ENCODE measurements at regions not wholly inside any gene's neighbourhood (a gene's known extent, or its start where the extent isn't known, plus 50 kb on each side); places are given as distances from the start of the nearest gene placed in this dataset.

DNA sequence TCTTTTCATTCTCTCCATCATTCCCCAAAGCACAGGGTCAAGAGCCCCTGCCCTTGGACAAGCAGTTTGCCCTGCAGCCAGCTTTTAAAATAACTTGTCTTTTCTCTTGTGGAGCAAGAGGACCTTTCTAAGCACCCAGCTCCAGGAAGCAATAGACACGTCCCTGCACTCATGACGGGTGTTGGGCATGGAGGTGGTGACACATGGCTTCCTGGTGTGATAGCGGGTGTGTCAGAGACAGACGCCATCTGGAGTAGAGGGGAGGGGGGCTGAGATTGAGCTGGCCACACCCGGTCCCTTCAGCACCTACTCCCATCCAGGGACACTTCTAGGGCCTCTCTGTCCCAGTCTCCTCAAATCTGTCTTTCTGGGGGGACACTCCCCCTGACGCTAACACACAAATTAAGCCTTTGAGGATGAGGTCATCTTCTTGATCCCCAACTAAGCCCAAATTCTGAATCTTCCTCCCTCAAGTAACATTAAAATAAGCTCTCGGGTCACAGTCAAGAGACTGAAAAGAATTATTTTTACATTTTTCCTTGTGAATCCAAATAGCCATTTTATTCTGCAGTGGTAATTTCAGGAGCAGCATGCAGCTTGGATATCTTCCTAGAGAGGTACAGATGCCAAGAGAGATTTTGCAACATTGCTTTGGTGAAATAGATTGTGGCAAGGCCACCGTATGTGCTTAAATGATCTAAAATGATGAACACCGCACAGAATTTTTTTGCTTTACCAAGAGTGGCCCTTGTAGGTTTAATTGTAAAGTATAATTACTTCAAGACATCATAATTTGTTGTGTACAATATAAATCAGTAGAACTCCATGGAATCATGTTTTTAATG lies 216.6 kb upstream of the IRX3 start:
- in situ Hi-C loops (cut with HindIII; ENCODE audit: low pct_ligation_motif_present, low sequenced_read_pairs): no loop called here
- no peak overlapping the region for H3K27ac ChIP-seq

DNA sequence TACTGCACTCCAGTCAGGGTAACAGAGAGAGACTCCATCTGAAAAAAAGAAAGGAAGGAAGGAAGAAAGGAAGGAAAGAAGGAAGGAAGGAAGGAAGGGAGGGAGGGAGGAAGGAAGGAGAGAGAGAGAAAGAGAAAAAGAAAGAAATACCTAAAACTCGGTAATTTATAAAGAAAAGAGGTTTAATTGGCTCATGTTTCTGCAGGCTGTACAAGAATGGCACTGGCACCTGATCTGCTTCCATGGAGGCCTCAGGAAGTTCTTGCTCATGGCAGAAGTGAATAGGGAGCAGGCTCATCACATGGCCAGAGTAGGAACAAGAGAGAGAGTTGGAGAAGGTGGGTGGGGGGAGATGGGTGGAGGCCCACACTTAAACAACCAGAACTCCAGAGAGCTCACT lies 215.2 kb upstream of the IRX3 start:
- in situ Hi-C loops (cut with HindIII; ENCODE audit: low pct_ligation_motif_present, low sequenced_read_pairs): no loop called here
- no peak for DNase-seq
- TF ChIP-seq, protein P1, sequence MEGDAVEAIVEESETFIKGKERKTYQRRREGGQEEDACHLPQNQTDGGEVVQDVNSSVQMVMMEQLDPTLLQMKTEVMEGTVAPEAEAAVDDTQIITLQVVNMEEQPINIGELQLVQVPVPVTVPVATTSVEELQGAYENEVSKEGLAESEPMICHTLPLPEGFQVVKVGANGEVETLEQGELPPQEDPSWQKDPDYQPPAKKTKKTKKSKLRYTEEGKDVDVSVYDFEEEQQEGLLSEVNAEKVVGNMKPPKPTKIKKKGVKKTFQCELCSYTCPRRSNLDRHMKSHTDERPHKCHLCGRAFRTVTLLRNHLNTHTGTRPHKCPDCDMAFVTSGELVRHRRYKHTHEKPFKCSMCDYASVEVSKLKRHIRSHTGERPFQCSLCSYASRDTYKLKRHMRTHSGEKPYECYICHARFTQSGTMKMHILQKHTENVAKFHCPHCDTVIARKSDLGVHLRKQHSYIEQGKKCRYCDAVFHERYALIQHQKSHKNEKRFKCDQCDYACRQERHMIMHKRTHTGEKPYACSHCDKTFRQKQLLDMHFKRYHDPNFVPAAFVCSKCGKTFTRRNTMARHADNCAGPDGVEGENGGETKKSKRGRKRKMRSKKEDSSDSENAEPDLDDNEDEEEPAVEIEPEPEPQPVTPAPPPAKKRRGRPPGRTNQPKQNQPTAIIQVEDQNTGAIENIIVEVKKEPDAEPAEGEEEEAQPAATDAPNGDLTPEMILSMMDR (IDR thresholded peaks at IDR 0.05; ENCODE audit: low read depth, low read length, missing control alignments): no peak
- Histone ChIP-seq H3K4me3 (ENCODE audit: low read depth, low read length) (no peak overlapping the region), H3K27me3 (replicated peaks) (no peaks in the 10 kb centered on the region), H3K27ac (no peak overlapping the region), H3K36me3 (replicated peaks) (no peaks in the 10 kb centered on the region)

More for the DNA sequence above, 216.6 kb upstream of the IRX3 start:
- DNase-seq: no peak
- TF ChIP-seq, protein P1 (IDR thresholded peaks at IDR 0.05; ENCODE audit: low read depth, low read length, missing control alignments): no peak
- H3K27me3 ChIP-seq (replicated peaks): no peaks in the 10 kb centered on the region
- H3K4me3 ChIP-seq (ENCODE audit: low read depth, low read length): no peak overlapping the region
- H3K36me3 ChIP-seq (replicated peaks): no peaks in the 10 kb centered on the region

DNA sequence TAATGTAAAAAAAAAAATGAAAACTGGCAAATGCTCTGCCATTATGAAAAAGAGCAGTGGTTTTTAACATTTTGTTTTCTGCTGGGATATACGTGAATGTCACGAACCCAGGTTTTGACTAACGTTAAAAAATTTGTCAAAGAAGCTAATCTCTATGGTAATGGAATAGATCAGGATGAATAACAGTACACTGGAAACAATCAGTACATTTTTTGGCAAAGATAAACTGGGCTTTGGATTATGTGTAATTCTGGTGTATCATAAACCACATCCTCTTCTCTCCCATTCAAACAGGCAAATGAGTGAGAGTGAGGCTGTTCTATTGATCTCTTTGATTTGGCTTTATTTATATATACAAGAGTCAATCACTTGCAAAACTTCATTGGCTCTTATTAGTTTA lies 207.0 kb upstream of the IRX3 start:
- TF ChIP-seq, protein P1 (IDR thresholded peaks at IDR 0.05; ENCODE audit: low read depth, low read length, missing control alignments): no peak
- in situ Hi-C loops (cut with HindIII; ENCODE audit: low pct_ligation_motif_present, low sequenced_read_pairs): no loop called here
- no peaks in the 10 kb centered on the region for H3K36me3 ChIP-seq (replicated peaks)
- no peak overlapping the region for H3K27ac ChIP-seq
- H3K4me3 ChIP-seq (ENCODE audit: low read depth, low read length): no peak overlapping the region
- no peak for DNase-seq
- no peaks in the 10 kb centered on the region for H3K27me3 ChIP-seq (replicated peaks)

DNA sequence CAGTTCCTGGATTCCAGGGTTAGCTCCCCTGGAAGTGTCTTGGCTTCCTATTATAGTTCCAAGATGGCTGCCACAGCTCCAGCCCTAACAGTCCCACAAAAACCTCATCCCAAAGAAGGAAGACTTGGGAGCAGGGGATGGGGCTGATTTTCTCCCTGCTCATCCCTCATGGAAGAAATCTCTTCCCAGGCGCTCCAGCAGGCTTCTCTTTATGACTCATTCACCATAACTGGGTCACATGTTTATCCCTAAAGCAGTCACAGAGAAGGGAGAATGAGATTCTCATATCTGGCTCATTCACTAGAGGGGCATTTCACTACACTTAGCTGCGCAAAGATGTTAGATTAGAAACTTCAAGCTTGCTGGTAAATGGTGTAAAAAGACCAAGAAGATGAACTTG lies 206.5 kb upstream of the IRX3 start:
- TF ChIP-seq, protein P1 (IDR thresholded peaks at IDR 0.05; ENCODE audit: low read depth, low read length, missing control alignments): no peak
- no peaks in the 10 kb centered on the region for H3K27me3 ChIP-seq (replicated peaks)
- H3K4me3 ChIP-seq (ENCODE audit: low read depth, low read length): no peak overlapping the region
- no peak for DNase-seq
- in situ Hi-C loops (cut with HindIII; ENCODE audit: low pct_ligation_motif_present, low sequenced_read_pairs): no loop called here
- no peaks in the 10 kb centered on the region for H3K36me3 ChIP-seq (replicated peaks)
- no peak overlapping the region for H3K27ac ChIP-seq

DNA sequence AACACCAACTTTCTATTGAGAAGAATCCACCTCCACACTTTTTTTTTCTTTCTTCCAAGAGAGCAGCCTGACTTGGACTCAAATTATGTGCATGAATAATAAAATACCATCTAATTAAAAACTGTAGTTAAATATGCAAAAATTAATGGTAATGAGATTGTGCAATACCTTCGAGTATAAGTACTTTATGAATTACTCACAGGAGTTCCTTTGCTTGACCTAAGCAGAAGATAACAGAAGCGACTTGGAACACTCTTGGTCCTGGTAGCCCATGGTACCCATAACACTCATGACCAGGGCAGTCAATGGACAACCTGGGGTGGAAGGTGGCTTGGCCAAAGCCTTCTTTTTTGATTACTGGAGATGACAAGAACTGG lies 203.5 kb upstream of the IRX3 start:
- in situ Hi-C loops (cut with HindIII; ENCODE audit: low pct_ligation_motif_present, low sequenced_read_pairs): no loop called here
- DNase-seq: no peak
- H3K4me3 ChIP-seq (ENCODE audit: low read depth, low read length): no peak overlapping the region
- no peak overlapping the region for H3K27ac ChIP-seq
- H3K27me3 ChIP-seq (replicated peaks): no peaks in the 10 kb centered on the region
- no peaks in the 10 kb centered on the region for H3K36me3 ChIP-seq (replicated peaks)
- TF ChIP-seq, protein P1 (IDR thresholded peaks at IDR 0.05; ENCODE audit: low read depth, low read length, missing control alignments): no peak
